GM19043 (cell line): ENCODE measurements at regions not wholly inside any gene's neighbourhood (a gene's known extent, or its start where the extent isn't known, plus 50 kb on each side); places are given as distances from the start of the nearest gene placed in this dataset.

Experiments
- ATAC-seq: cut with Tn5 transposase; IDR thresholded peaks from one replicate; pipeline ENCODE4 v1.9.1; 2021; ENCODE audit warnings: low read depth; ENCODE audit not compliant: unreplicated experiment

DNA sequence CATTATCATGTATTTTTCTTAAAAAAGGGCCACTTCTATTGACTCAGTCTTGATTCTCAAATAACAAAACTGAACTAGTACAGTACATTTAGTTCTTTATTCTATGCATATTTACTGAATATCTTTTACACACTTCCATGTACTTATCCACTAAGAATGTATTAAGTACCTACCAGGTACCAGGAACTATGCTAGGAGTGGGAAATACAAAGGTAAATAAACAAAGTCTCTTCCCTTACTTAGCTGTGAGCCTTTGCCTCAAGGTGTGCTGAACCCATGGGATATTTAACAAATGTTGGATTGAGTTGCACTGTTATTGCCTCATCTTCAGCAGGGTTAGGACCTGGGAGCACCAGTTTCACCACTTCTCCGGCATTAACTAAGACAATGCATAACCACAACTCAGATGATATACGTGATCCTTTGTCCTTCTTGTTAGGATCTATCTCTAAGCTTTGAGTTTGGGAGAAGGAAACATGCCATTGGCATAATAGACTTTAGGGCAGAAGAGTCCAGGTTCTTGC, 533.9 kb downstream of the TFAP2B start:
- ATAC-seq: no peak

DNA sequence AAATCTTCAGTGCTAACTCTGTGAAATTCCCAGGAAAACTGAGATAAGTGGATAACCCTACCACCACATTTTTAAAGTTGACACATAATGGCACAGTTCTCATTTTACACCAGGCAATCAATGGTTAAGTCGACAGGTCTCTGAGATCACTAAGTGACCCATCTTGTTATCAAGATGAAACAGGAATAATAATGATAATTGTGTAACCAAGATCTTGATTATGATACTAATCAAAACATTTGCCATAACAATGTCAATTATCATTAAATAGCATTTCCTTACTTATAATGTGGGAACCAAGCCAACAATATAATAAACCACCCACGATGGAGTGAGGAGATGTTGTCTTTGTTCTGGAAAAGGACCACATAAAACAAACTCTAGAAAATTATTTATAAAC, 541.6 kb downstream of the TFAP2B start:
- ATAC-seq: no peak

DNA sequence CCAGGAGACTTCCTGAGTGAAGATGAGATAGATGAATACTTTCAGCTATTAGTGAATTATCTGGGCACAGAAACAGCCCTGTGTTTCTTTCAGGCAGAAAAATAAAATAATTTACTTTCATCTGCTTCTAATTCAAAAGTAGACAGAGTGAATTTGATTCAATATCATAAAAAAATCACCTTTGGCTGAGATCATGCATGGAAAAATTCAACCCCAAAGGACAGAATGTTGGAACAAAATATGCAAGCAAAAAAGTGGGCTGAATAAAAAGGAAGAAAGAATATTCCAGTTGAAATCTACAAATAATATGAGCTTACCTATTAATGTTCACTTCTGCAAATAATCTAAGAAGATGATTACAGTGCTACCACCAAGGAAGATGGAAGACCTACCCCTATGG, 546.9 kb downstream of the TFAP2B start:
- no peak for ATAC-seq

DNA sequence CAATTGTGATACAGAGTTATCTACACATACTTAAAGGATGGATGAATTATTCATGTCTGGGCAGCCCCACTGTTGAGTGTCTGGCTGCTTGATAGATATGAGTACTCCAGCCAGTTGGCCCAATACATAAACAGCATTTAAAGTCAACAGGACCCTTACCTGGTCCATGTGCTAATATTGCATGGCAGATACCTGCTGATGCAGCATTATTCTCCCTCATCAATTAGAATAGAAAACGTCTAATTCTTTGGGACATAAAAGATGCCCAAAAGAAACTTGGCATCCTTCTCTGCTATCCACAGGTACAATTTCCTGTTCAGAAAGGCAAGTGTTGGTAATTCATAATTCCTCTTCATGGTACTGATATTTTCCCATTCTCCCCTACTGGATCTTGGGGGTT, 550.8 kb downstream of the TFAP2B start:
- no peak for ATAC-seq

DNA sequence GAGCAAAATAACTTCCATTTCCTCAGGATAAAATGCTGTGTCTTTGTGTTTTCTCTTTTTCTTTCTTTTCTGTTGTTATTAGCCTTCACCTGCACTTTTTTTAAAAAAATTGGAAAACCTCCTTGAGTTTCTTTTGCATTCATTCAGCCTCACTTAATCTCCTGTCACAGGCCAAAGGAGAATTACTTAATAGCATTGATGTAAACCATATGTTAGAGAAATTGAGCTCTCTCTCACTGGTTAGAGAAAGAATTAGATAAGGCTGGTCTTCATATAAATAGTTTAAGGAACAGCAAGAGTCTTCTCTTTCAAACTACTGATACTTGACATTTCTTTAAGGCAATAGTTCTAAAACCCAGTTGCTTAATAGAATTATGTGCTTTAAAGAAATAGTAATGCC, 564.2 kb downstream of the TFAP2B start:
- no peak for ATAC-seq

DNA sequence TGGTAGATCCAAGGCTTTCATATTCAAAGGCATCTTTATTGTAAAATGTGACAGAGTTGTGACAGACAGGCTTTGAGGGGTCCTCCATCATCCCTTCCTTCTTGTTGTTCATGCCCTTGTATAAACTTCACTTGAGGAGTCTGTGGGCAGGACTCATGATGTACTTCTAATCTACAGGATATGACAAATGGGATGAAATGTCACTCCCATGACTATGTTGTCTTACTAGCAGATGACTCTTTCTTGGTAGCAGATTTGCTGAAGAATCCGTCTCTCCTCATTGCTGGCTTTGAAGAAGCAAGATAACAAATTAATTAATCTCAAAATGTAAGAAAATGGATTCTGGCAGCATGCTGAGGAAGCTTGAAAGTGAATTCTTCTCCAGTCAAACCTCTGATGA, 566.1 kb downstream of the TFAP2B start:
- no peak for ATAC-seq

DNA sequence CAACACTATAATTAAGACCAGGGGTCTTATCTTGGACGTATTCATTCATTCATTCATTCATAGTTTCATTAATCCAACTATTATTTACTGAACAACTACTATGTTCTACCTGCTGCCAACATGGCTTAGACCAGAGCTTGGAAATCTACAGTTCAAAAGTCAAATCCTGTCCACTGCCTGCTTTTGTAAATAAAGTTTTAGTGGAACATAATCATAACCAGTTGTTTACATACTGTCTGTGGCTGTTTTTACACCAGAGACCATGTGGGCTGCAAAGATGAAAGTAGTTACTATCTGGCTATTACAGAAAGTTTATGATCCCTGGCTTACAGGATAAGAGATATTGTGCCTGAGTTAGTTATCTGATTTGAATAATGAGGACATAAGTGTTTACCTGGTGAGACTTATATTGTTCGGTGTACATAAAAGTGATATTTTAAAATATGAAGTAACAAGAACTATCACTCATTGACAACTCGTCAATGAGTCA, 567.7 kb downstream of the TFAP2B start:
- no peak for ATAC-seq

DNA sequence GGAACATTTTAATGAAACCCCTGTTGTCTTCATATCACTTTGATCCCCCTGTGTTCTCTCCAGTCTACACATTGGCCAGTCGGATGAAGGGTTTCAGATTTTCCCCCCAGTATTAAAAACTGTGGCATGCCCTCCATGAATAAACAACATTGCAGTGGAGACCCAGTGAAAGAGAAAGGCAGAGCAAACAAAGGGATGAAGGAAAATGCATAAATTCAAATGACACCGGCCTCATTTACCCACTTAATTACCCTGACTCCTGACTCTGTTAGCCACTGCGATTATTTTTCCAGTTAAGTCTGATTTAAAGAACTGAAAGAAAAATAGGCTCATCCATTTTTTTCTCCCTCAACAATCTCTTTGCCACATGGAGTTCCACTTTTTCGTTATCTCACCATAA, 569.2 kb downstream of the TFAP2B start:
- no peak for ATAC-seq

DNA sequence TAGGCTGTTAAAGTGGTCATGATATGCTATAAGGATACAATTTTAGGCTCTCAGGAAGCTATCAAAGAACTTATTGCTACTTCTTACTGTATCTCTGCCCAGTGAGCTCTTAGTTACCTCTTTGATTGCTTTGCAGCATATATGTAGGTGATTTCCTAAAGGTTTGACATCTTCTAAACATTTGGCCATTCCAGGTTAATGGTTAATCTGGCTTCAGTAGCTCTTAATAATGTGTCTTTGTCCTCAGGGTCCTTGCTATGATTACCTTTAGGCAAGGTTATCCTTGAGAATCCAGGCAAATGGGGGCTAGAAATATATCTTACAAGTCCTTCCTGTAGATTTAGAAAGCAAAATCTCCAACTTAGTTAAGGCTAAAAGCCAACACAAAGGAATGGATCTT, 575.4 kb downstream of the TFAP2B start:
- ATAC-seq: no peak

DNA sequence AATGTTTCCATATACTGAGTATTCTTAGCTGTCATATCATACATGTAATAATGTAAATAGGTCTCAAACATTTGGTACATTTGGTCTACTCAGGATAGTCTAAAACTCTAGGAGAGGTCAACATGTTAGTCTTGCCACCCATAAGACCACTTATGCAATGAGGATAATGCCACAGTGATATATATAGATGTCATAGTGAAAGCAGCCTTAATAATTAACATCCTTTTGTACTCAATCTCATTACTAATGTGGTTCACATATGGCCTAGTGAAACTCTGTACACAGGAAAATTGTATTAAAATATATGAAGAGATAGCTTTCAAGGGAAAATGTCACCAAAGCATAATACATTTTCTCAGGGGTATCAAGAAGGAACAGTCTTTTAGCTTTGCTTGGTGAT, 577.9 kb downstream of the TFAP2B start:
- peak; percentile 51 for ATAC-seq

DNA sequence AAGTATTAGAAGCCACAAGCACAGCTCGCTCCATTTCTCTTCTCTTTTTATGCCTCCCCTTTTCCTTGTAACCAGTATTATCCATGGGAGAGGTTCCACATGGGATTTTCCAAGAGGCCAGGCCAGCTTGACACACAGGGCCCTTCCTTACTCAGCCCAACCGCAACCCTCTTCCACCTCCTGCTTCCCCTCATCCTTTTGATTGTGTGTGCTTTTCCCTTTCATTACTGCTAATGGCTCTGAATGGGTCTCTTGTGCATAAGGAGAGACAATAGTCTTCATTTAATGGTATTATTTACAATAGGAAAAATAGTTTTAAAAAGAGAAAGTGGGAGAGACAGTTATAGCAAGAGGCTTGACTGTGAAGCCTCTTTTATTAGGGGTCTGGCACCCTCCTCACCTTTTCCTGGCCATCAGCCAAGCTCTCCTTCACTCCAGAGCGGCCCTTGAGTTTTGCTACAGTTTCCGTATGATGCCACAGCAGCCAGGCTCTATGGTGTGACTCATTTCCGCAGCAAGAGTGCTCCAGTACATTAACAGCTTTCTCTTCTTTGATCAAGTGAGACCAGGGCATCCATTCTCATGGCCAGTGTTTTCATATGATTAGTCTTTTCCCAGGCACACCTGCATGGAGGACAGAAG, 579.5 kb downstream of the TFAP2B start:
- ATAC-seq: peak; percentile 45

DNA sequence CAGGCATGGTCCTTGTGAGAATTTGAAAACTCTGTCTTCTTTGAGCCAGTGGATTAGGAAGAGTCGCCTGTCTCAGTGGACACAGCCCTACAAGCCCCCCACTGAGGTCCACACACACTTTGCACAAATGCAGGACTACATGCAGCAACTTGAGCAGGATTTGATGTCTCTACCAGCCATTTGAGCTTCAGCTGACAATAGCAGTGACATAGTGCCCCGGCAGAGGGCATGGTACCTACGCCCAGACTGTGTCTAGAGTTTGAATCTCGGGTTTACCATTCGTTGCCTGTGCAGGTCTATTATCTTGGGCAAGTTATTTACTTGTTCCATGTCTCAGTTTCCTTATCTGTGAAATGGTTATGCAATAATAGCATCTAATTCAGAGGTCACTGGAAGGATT, 580.1 kb downstream of the TFAP2B start:
- peak; percentile 10 for ATAC-seq

DNA sequence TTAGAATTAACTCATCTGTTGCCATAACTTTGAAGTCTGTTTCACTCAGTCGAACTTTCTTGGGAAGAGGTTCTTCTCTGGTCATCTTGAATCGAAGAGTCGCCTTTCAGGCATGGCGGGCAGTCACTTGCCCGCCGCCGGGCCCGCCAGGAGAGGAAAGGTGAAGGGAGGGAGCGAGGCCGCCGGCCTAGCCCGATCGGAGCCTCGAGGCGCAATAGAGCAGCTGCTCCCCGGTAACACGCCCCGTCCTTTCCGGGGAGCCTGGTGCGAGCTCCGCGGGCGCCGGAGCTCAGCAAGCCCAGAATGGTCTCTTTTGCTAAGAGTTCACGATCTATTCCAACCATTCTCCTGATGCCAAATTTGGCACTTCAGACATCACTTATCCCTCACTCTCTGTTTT, 591.8 kb downstream of the TFAP2B start:
- ATAC-seq: no peak

DNA sequence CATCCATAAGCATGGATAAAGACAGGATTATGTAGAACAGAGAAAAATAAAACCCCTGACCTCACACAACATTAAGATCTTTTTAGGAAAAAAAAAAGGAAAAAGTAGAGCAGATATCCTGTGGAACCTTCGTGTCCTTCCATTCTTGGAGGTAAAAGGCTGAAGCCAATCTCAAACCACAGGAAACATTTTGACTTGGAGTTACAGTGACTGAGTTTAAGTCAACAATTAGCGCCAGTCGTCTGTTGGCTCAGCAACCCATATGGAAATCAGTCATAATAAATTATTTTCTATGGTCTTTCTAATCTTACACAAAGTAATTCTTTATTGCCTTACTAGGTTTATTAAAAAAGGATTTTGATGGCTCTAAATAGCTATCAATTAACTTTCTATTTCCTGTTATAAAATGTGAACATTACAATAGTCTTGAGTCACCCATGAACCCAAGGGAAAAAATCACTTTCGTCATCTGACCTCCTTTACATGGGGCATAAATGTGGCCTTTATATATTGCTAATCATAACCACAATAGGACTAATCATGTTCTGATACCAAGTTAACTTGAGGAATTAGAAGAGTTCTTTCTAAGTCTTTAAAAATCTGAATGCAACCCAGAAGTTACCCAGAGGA, 592.9 kb downstream of the TFAP2B start:
- ATAC-seq: no peak

DNA sequence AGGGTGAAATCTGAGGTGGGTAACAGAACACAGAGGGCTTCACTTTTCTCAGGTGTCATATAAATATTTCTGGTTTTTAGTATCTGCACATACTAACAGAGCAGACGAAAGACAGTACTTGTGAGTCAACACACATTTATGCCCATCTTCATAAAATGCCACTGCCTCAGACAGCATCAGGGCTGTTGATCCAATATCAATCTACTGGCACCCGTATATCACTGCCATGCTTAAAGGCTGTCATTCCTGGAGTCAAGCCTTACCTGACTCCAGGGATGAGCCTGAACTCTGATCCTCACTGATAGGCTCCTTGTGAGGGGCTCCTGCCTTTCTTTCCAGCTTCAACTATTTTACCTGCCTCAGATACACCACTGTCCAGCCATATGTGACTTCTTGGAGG, 595.7 kb downstream of the TFAP2B start:
- no peak for ATAC-seq

DNA sequence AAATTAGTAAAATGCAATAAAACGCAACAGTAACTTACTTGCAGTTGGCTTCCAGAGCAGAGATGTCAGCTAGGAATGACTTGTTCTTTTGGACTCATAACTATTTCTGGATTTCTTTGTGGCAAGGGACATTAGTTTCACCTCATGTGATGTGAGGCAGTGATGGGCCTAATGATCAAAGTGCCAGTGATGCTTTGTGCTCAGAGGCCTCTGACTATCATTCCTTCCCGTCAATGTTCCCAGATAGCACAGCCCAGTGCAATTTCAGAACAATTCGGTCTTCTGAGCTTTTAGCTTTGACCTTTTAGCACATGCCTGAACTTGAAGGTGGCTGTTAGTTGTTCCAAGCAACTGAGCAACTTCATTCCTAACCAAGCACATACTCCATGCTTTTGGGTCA, 596.8 kb downstream of the TFAP2B start:
- no peak for ATAC-seq

DNA sequence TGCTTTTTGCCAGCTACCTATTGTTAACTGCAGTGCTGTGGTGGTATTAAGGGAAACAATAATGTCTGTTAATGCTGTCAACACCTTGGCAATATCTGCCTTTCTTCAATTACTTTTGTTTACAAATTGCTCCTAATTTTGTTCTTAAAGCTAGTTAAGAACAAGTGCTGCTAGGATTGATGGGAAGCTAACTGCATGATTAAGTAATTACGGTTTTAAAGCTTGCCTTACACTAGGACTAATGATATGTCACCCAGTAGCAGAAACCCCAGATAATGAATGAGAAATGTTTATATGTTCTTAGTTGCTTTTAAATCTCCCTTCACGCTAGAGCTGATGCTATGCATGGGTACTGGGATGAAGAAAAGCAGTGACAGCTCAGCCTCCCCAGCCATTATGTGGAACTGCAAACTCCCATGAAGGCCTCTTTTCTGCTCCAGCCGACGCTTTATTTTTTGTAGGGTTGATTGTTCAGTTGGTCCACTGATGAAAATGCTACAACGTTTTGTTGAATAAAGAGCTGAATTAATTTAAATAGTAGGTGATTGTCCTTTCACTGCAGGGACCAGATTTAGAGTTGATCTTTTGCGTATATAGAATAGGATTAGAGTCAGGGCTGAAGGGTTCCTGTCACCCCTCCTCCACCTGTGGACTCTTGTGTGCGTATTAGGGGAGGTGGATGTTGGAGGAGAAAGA, 610.5 kb downstream of the TFAP2B start:
- no peak for ATAC-seq

DNA sequence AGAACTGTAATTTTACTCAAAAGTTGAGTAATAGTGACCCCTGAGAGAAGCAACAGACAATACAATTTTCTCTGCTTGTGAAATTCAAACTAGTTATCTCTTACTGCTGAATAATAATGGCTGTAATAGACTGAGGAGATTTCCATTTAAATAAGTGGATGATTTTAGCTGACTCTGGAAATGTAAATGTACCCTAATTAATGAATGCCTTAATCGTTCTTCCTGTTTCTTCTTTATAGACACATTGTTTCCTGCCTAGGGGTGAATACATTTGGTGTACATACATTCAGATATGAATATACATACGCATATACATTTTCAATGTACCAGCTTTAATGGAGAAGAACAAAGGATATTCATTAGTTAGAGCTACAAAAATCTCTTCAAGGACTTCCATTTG, 611.9 kb downstream of the TFAP2B start:
- no peak for ATAC-seq

DNA sequence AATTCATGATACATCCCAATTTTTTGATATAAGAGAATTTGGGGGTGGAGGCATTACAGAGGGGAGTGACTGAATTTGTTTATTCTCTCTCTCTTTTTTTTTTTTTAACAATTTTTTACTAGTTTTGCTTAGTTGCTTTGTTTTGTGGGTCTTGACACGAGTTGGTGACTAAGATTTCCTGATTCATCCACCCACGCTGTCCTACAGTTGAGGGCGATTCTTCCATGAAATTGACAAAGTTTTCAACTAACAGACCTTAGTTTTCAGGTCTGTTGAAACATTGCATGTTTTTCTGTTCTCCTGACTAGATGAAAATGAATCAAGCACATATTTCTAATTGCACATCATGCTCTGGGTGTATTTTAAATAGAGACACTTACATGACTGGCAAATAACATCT, 613.8 kb downstream of the TFAP2B start:
- ATAC-seq: no peak

DNA sequence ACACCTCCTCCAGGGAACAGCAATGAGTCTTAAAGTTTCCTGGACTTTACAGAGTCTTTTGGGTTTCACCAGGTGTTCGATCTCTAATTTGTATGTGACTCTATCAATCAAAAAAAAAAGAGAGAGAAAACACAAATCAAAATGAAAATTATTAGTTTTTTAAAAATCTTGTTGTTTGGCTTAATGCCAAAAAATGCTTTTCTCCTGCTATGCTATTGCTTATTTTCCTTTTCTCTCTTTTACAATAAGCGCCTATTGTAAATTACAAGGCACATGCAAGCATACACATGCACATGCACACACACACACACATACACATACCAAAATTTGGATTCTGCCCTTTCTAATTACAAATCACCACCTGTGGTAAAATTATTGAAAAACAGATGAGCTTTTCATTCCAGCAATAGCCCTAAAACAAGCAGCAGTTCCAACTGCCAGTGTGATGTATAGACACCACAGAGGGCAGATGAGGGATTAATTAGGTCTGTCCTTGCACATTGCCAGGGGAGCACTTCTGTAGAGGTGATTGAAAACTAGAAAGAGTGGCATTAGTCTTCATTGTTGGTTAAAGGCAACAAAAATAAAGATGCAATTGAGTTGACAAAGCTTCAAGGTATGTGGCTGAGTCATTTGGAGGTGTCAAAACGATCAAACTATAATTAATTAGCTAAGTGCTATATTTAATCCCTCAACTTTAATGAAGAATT, 631.7 kb downstream of the TFAP2B start:
- ATAC-seq: no peak

DNA sequence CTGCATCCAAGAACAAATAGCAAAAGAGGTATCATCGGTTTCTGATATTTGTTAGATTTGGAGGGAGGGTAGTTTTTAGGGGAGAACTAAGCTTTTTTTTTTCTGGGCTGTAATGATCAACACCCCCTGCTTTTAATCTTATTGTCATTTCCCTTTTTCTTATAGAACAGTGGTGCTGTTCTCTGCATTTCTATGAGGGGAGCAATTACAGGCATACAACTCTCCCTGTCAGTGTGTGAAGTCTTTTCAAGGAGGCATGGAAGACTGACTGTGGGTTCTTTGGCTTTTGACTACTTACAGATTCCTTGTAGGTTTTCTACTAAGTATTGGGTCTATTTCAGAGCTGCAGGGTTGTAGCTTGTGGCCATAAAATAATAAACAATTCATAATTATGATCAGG, 632.3 kb downstream of the TFAP2B start:
- ATAC-seq: no peak
